GM12878 (cell line): ENCODE measurements at regions not wholly inside any gene's neighbourhood (a gene's known extent, or its start where the extent isn't known, plus 50 kb on each side); places are given as distances from the start of the nearest gene placed in this dataset.

Source experiments
- ATAC-seq: fragments of 200-7000 bp; cut with Tn5 transposase; 3 replicates; pipeline ENCODE4 v1.9.1; 2020; ENCODE audit warnings: mild to moderate bottlenecking, moderate library complexity
- BruUV-seq: library from RNA; stranded (reverse); fragments of 400-500 nt; replicated peaks from 2 replicates; lab custom pipeline; 2021; lab: Mats Ljungman, UMichigan
- CTCF ChIA-PET: fragments of 300-600 bp; sonication (Branson Sonifier 250); formaldehyde crosslinking; extraction: SDS; loops from one replicate; lab custom pipeline; 2021; ENCODE audit warnings: inconsistent platforms; lab: Yijun Ruan, JAX
- POLR2A ChIA-PET: fragments of 350-600 bp; formaldehyde crosslinking; extraction: SDS; loops from one replicate; lab custom pipeline; 2021; ENCODE audit warnings: inconsistent platforms; lab: Charles Lee
- RAD21 ChIA-PET: fragments of 300-600 bp; sonication (Branson Sonifier 250); formaldehyde crosslinking; loops from one replicate; lab custom pipeline; 2023; ENCODE audit warnings: antibody characterized with exemption; ENCODE audit not compliant: unreplicated experiment; lab: Charles Lee
- SMC1A ChIA-PET: fragments of 300-600 bp; sonication (Branson Sonifier 250); formaldehyde crosslinking; loops from one replicate; lab custom pipeline; 2023; ENCODE audit not compliant: unreplicated experiment, uncharacterized antibody; lab: Charles Lee
- DNase-seq: peaks from one replicate; pipeline ENCODE4 v3.0.0-alpha.2; 2011; ENCODE audit warnings: low read depth, low spot score
- FAIRE-seq: peaks from 3 replicates; lab custom pipeline; 2011; peaks lifted over from hg19 to GRCh38; lab: Jason Lieb, UNC
- H2AFZ ChIP-seq: 2 replicates; pipeline ENCODE4 v1.6.0; 2011; ENCODE audit warnings: low read depth, low read length, control low read depth; ENCODE audit not compliant: control insufficient read depth
- H3K27ac ChIP-seq: 2 replicates; pipeline ENCODE4 v1.5.1; 2011; ENCODE audit warnings: control low read depth; ENCODE audit not compliant: control insufficient read depth, insufficient read depth
- H3K27me3 ChIP-seq, 2 experiments: replicated peaks in 1 of 2; 2 replicates each; pipeline versions ENCODE4 v1.6.0 to v1.6.1; 2011; ENCODE audit warnings: low read length in 1 of 2; ENCODE audit not compliant: control insufficient read depth in 2 of 2, insufficient read depth in 2 of 2
- H3K36me3 ChIP-seq, 2 experiments: 2 replicates each; pipeline ENCODE4 v1.5.1; 2011; ENCODE audit warnings: low read length in 1 of 2; ENCODE audit not compliant: control insufficient read depth in 2 of 2, insufficient read depth in 2 of 2
- H3K4me1 ChIP-seq: 2 replicates; pipeline ENCODE4 v1.6.1; 2011; ENCODE audit warnings: mild to moderate bottlenecking, low read length, moderate library complexity, mixed read lengths; ENCODE audit not compliant: control insufficient read depth, insufficient read depth
- H3K4me2 ChIP-seq: 2 replicates; pipeline ENCODE4 v1.6.0; 2011; ENCODE audit warnings: control low read depth; ENCODE audit not compliant: control insufficient read depth, insufficient read depth
- H3K4me3 ChIP-seq: fragments of 200-600 bp; sonication (generic); 2 replicates; pipeline ENCODE4 v1.5.1; 2016
- H3K79me2 ChIP-seq: 2 replicates; pipeline ENCODE4 v1.6.0; 2011; ENCODE audit warnings: low read length; ENCODE audit not compliant: control insufficient read depth, insufficient read depth
- H3K9ac ChIP-seq: 2 replicates; pipeline ENCODE4 v1.8.0; 2011; ENCODE audit warnings: low read length, control low read depth, mixed read lengths; ENCODE audit not compliant: control insufficient read depth, insufficient read depth
- H3K9me3 ChIP-seq: replicated peaks from 3 replicates; pipeline ENCODE4 v1.5.1; 2011; ENCODE audit warnings: mild to moderate bottlenecking, low read length; ENCODE audit not compliant: control insufficient read depth, insufficient read depth
- H4K20me1 ChIP-seq: 2 replicates; pipeline ENCODE4 v1.6.0; 2011; ENCODE audit not compliant: control insufficient read depth, insufficient read depth
- GABPA ChIP-seq: IDR thresholded peaks from 2 replicates; pipeline ENCODE4 v1.6.1; 2014; ENCODE audit warnings: antibody characterized with exemption, low read depth, mild to moderate bottlenecking, inconsistent platforms
- IRF5 ChIP-seq: fragments of 450-650 bp; IDR thresholded peaks from 2 replicates; pipeline ENCODE4 v1.6.1; 2017; ENCODE audit warnings: borderline replicate concordance
- KLF5 ChIP-seq: fragments of 450-650 bp; IDR thresholded peaks from 2 replicates; pipeline ENCODE4 v1.6.1; 2014; ENCODE audit warnings: mild to moderate bottlenecking; ENCODE audit not compliant: partially characterized antibody
- MTA2 ChIP-seq: fragments of 450-650 bp; IDR thresholded peaks from 2 replicates; pipeline ENCODE4 v1.6.1; 2016; ENCODE audit warnings: low read depth, mild to moderate bottlenecking, moderate library complexity
- NR2F1 ChIP-seq: fragments of 450-650 bp; conservative IDR thresholded peaks from 2 replicates; pipeline ENCODE4 v1.6.1; 2017; ENCODE audit warnings: mild to moderate bottlenecking
- RFX5 ChIP-seq: IDR thresholded peaks from 2 replicates; pipeline ENCODE4 v1.6.1; 2011; ENCODE audit warnings: low read depth, low read length, improper control_type of control experiment
- WGBS: methylation state at CpG from one replicate; pipeline ENCODE4 v1.1.6; 2016; ENCODE audit warnings: low lambda C conversion rate; ENCODE audit not compliant: insufficient replicate concordance, insufficient coverage; ENCODE audit errors: missing lambda C conversion rate; 5-methylcytosine and 5-hydroxymethylcytosine counted together
- in situ Hi-C: fragments of 300-500 bp; cut with MboI; formaldehyde crosslinking; loops from 9 replicates; pipeline ENCODE4 v1.14.3; 2018; ENCODE audit warnings: mixed read lengths
- intact Hi-C: fragments of 100-400 bp; cut with micrococcal nuclease; formaldehyde crosslinking; loops from one replicate; pipeline ENCODE4 v1.14.2; 2022; ENCODE audit not compliant: unreplicated experiment

DNA sequence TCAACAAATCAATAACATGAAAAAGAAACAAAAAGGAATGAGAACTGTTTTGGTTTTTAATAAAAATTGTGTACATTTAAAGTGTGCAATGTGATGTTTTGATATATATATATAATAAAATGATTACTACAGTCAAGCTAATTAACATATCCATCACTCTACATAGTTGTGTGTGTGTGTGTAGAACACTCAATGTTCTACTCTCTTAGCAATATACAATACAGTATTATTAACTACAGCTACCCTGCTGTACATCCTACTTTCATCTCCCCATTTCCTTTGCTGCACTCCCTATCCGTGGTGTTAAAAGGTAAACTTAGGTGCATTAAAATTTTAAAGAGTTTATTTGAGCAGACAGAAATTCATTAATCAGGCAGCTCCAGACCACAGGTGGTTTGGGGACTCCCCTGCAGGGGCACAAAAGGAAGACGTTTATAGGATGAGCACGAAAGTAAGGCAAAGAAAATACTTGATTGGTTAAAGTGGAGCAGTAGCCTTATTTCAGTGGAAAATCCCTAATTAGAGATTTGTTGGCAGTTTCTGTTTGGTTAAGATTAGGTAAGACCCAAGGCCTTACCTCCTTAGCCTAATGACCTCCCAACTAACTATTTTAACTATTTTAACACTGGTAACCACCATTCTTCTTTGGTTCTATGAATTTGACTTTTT is 61.8 kb upstream of the SNRK start:
- no peak overlapping the region for H3K27ac ChIP-seq
- WGBS: 24% methylated on average over 3 of the region's 3 CpGs
- SMC1A ChIA-PET: interaction anchor here (1.4 to 1.8 kb wide), 3 partner anchors 10 to 64 kb away, joined by 3 to 5 read pairs (median 5); no protein-coding TSS in a partner anchor
- no peak overlapping the region for H3K4me3 ChIP-seq
- H2AFZ ChIP-seq: no peak overlapping the region
- H4K20me1 ChIP-seq: no peaks in the 10 kb centered on the region
- no peaks in the 10 kb centered on the region for H3K27me3 ChIP-seq
- H3K79me2 ChIP-seq: no peaks in the 10 kb centered on the region
- H3K9me3 ChIP-seq: no peaks in the 10 kb centered on the region; the same call in 2 of the 3 replicates
- FAIRE-seq: no peak
- POLR2A ChIA-PET: no interaction called here
- H3K4me2 ChIP-seq: no peak overlapping the region
- no peaks in the 10 kb centered on the region for H3K4me1 ChIP-seq
- intact Hi-C loops: loop anchor here (5.0 to 10.0 kb wide), 2 partner anchors 62 to 150 kb away; no protein-coding TSS in a partner anchor
- CTCF ChIA-PET: interaction anchor here (1.1 to 1.7 kb wide), 3 partner anchors 37 to 155 kb away, joined by 3 to 12 read pairs (median 3); no protein-coding TSS in a partner anchor
- in situ Hi-C loops: no loop called here
- DNase-seq: no peak
- TF ChIP-seq RFX5: no peak
- TF ChIP-seq IRF5: no peak
- TF ChIP-seq MTA2: peak; percentile 74
- TF ChIP-seq GABPA: no peak
- TF ChIP-seq KLF5: no peak
- peak; percentile 64 for TF ChIP-seq NR2F1
- BruUV-seq: no TSS peak
- H3K36me3 ChIP-seq: no peaks in the 10 kb centered on the region
- H3K9ac ChIP-seq: no peak overlapping the region
- peak; percentile 89 for ATAC-seq
- RAD21 ChIA-PET: interaction anchor here (1.5 to 1.7 kb wide), 2 partner anchors 11 to 62 kb away, joined by 7 to 9 read pairs; no protein-coding TSS in a partner anchor
